Sigmoid colon (tissue), 6 donors: ENCODE measurements at regions not wholly inside any gene's neighbourhood (a gene's known extent, or its start where the extent isn't known, plus 50 kb on each side); places are given as distances from the start of the nearest gene placed in this dataset.

Experiments used
- DNase-seq: peaks from one replicate; pipeline ENCODE4 v3.0.0-alpha.2; 2019
- H3K27ac ChIP-seq, 4 donors: fragments of 200-600 bp; sonication (generic); one replicate each; pipeline ENCODE4 v1.5.1; 2016 to 2019; ENCODE audit warnings: mild to moderate bottlenecking in 1 of 4
- H3K27me3 ChIP-seq, 3 donors: fragments of 200-600 bp; sonication (generic); one replicate each; pipeline ENCODE4 v1.5.1; 2019; ENCODE audit warnings: mild to moderate bottlenecking in 1 of 3
- H3K36me3 ChIP-seq, 4 donors: fragments of 200-600 bp; sonication (generic); one replicate each; pipeline ENCODE4 v1.5.1; 2016 to 2019
- H3K4me1 ChIP-seq, 4 donors: fragments of 200-600 bp; sonication (generic); one replicate each; pipeline ENCODE4 v1.5.1; 2017 to 2019
- H3K4me3 ChIP-seq, 4 donors: fragments of 200-600 bp; sonication (generic); one replicate each; pipeline ENCODE4 v1.5.1; 2017 to 2019; ENCODE audit warnings: mild to moderate bottlenecking in 2 of 4, moderate library complexity in 1 of 4
- H3K9me3 ChIP-seq, 4 donors: fragments of 200-600 bp in 3 of 4; sonication (generic) in 3 of 4; one replicate each; pipeline versions ENCODE4 v1.5.1 to v1.6.1; 2013 to 2019
- CTCF ChIP-seq, 4 experiments: fragments of 450-650 bp in 3 of 4; fragments of 200-600 bp in 1 of 4; IDR thresholded peaks; one replicate each; pipeline ENCODE4 v1.5.1; 2016 to 2019; ENCODE audit warnings: antibody characterized with exemption in 4 of 4, mild to moderate bottlenecking in 3 of 4, moderate library complexity in 2 of 4
- EP300 ChIP-seq, 4 donors: sonication (generic); formaldehyde crosslinking; IDR thresholded peaks; one replicate each; pipeline ENCODE4 v1.6.1; 2017; ENCODE audit warnings: antibody characterized with exemption in 4 of 4
- POLR2A ChIP-seq, 2 donors: fragments of 450-650 bp; IDR thresholded peaks; one replicate each; pipeline ENCODE4 v1.6.1; 2016; ENCODE audit warnings: antibody characterized with exemption in 2 of 2, mild to moderate bottlenecking in 2 of 2, moderate library complexity in 2 of 2
- POLR2AphosphoS5 ChIP-seq, 4 donors: sonication (generic); formaldehyde crosslinking; IDR thresholded peaks; one replicate each; pipeline ENCODE4 v1.6.1; 2017; ENCODE audit warnings: antibody characterized with exemption in 4 of 4
- WGBS, 2 donors: extraction: QIAGEN DNeasy Blood & Tissue Kit; methylation state at CpG; one replicate each; pipeline ENCODE4 v1.1.7; 2013; 5-methylcytosine and 5-hydroxymethylcytosine counted together
- intact Hi-C: fragments of 100-400 bp; cut with DNase I; formaldehyde crosslinking; loops from one replicate; pipeline ENCODE4 v1.15.1; 2023
- donor health status: healthy with polysubstance abuse.
- donor health status: healthy.

- Histone ChIP-seq H3K4me1 (peaks cover 0 to 17% (median 4%) of the 10 kb centered on the region in 4 donors), H3K36me3 (no peaks in the 10 kb centered on the region), H3K9me3 (no peaks in the 10 kb centered on the region), H3K27me3 (no peaks in the 10 kb centered on the region), H3K27ac (no peak overlapping the region), H3K4me3 (no peak overlapping the region)
- TF ChIP-seq POLR2A (IDR thresholded peaks at IDR 0.05) (no peak), POLR2AphosphoS5 (IDR thresholded peaks at IDR 0.05) (no peak), EP300 (IDR thresholded peaks at IDR 0.05) (no peak), CTCF (IDR thresholded peaks at IDR 0.05) (no peak)
- intact Hi-C loops, result no loop called here
- no peak for DNase-seq
These were observed 290.9 kb downstream of the HLX start for GRCh38 chr1:221170171-221170570.

- intact Hi-C loops, result no loop called here
- WGBS, 2 donors, result 77 to 84% methylated on average over 2 of the region's 2 CpGs
- Histone ChIP-seq H3K9me3 (no peaks in the 10 kb centered on the region), H3K4me1 (peaks cover 0 to 8% (median 0%) of the 10 kb centered on the region in 4 donors), H3K36me3 (no peaks in the 10 kb centered on the region), H3K27me3 (no peaks in the 10 kb centered on the region), H3K4me3 (no peak overlapping the region), H3K27ac (no peak overlapping the region)
- no peak for DNase-seq
- TF ChIP-seq CTCF (IDR thresholded peaks at IDR 0.05), result no peak
- no peak for TF ChIP-seq EP300 (IDR thresholded peaks at IDR 0.05)
- no peak for TF ChIP-seq POLR2AphosphoS5 (IDR thresholded peaks at IDR 0.05)
- TF ChIP-seq POLR2A (IDR thresholded peaks at IDR 0.05), result no peak
These were observed 292.5 kb downstream of the HLX start for GRCh38 chr1:221171768-221172167.

- 77 to 83% methylated on average over 1 of the region's 1 CpG for WGBS, 2 donors
- TF ChIP-seq POLR2A (IDR thresholded peaks at IDR 0.05) (no peak), EP300 (IDR thresholded peaks at IDR 0.05) (no peak), POLR2AphosphoS5 (IDR thresholded peaks at IDR 0.05) (no peak), CTCF (IDR thresholded peaks at IDR 0.05) (no peak)
- intact Hi-C loops, result no loop called here
These were observed 293.6 kb downstream of the HLX start for GRCh38 chr1:221172841-221173240.

GRCh38 chr1:221174330-221174993, 295.2 kb downstream of the HLX start:
- WGBS, 2 donors, result 49 to 67% methylated on average over 8 of the region's 8 CpGs
- H3K9me3 ChIP-seq, result no peaks in the 10 kb centered on the region
- DNase-seq, result no peak
- H3K4me1 ChIP-seq, result peaks cover 0 to 5% (median 0%) of the 10 kb centered on the region in 4 donors
- no peak overlapping the region for H3K4me3 ChIP-seq
- no peaks in the 10 kb centered on the region for H3K27me3 ChIP-seq
- no peaks in the 10 kb centered on the region for H3K36me3 ChIP-seq
- TF ChIP-seq POLR2AphosphoS5 (IDR thresholded peaks at IDR 0.05), result no peak
- no peak for TF ChIP-seq CTCF (IDR thresholded peaks at IDR 0.05)
- TF ChIP-seq POLR2A (IDR thresholded peaks at IDR 0.05), result no peak
- TF ChIP-seq EP300 (IDR thresholded peaks at IDR 0.05), result no peak
- intact Hi-C loops, result no loop called here
- no peak overlapping the region for H3K27ac ChIP-seq

More at GRCh38 chr1:221172841-221173240, 293.6 kb downstream of the HLX start:
- H3K4me3 ChIP-seq, result no peak overlapping the region
- no peaks in the 10 kb centered on the region for H3K9me3 ChIP-seq
- H3K27ac ChIP-seq, result no peak overlapping the region
- DNase-seq, result no peak
- H3K27me3 ChIP-seq, result no peaks in the 10 kb centered on the region
- no peaks in the 10 kb centered on the region for H3K36me3 ChIP-seq
- peaks cover 0 to 8% (median 0%) of the 10 kb centered on the region in 4 donors for H3K4me1 ChIP-seq

GRCh38 chr1:221175249-221175648, 296.0 kb downstream of the HLX start:
- intact Hi-C loops, result no loop called here

More at GRCh38 chr1:221175249-221175648, 296.0 kb downstream of the HLX start:
- H3K4me3 ChIP-seq, result no peak overlapping the region
- H3K4me1 ChIP-seq, result no peaks in the 10 kb centered on the region
- no peak for TF ChIP-seq EP300 (IDR thresholded peaks at IDR 0.05)
- no peak for TF ChIP-seq POLR2AphosphoS5 (IDR thresholded peaks at IDR 0.05)
- no peak for TF ChIP-seq POLR2A (IDR thresholded peaks at IDR 0.05)
- TF ChIP-seq CTCF (IDR thresholded peaks at IDR 0.05), result no peak
- H3K36me3 ChIP-seq, result no peaks in the 10 kb centered on the region
- H3K9me3 ChIP-seq, result no peaks in the 10 kb centered on the region
- no peak for DNase-seq
- no peaks in the 10 kb centered on the region for H3K27me3 ChIP-seq
- no peak overlapping the region for H3K27ac ChIP-seq
- 72 to 82% methylated on average over 2 of the region's 2 CpGs for WGBS, 2 donors
